Astrocyte (in vitro differentiated cells and primary cell): ENCODE measurements at regions not wholly inside any gene's neighbourhood (a gene's known extent, or its start where the extent isn't known, plus 50 kb on each side); places are given as distances from the start of the nearest gene placed in this dataset.

ENCODE experiments used
- DNase-seq: peaks from one replicate; pipeline ENCODE4 v3.0.0-alpha.2; 2010; ENCODE audit warnings: low read depth
- FAIRE-seq: peaks from 2 replicates; lab custom pipeline; 2011; peaks lifted over from hg19 to GRCh38; lab: Jason Lieb, UNC
- H2AFZ ChIP-seq: 2 replicates; pipeline ENCODE4 v1.6.0; 2012; ENCODE audit warnings: low read depth, low read length, inconsistent platforms
- H3K27ac ChIP-seq: 2 replicates; pipeline ENCODE4 v1.5.1; 2011; ENCODE audit warnings: low read depth, low read length, inconsistent platforms
- H3K27me3 ChIP-seq: 2 replicates; pipeline ENCODE4 v1.6.0; 2011; ENCODE audit warnings: low read length, inconsistent platforms; ENCODE audit not compliant: insufficient read depth
- H3K36me3 ChIP-seq: 2 replicates; pipeline ENCODE4 v1.5.1; 2011; ENCODE audit warnings: low read length, inconsistent platforms; ENCODE audit not compliant: insufficient read depth
- H3K4me1 ChIP-seq: 2 replicates; pipeline ENCODE4 v1.5.1; 2011; ENCODE audit warnings: low read length, inconsistent platforms; ENCODE audit not compliant: insufficient read depth
- H3K4me2 ChIP-seq: 2 replicates; pipeline ENCODE4 v1.6.0; 2012; ENCODE audit warnings: low read length, inconsistent platforms
- H3K4me3 ChIP-seq: 2 replicates; pipeline ENCODE4 v1.5.1; 2011; ENCODE audit warnings: low read depth, mild to moderate bottlenecking, low read length, inconsistent platforms; ENCODE audit not compliant: insufficient read depth
- H3K79me2 ChIP-seq: 2 replicates; pipeline ENCODE4 v1.6.0; 2012; ENCODE audit warnings: mild to moderate bottlenecking, low read length, inconsistent platforms; ENCODE audit not compliant: insufficient read depth
- H3K9ac ChIP-seq: 2 replicates; pipeline ENCODE4 v1.6.0; 2012; ENCODE audit warnings: mild to moderate bottlenecking, low read length, inconsistent platforms
- H3K9me3 ChIP-seq: 2 replicates; pipeline ENCODE4 v1.5.1; 2012; ENCODE audit warnings: low read depth, mild to moderate bottlenecking, low read length, inconsistent platforms; ENCODE audit not compliant: insufficient read depth
- H4K20me1 ChIP-seq: 2 replicates; pipeline ENCODE4 v1.6.0; 2012; ENCODE audit warnings: low read length, inconsistent platforms; ENCODE audit not compliant: insufficient read depth
- H3K27ac Mint-ChIP-seq: one replicate; pipeline ENCODE4 v1.8.0; 2021; ENCODE audit warnings: mild to moderate bottlenecking, mixed read lengths; ENCODE audit not compliant: unreplicated experiment
- H3K27me3 Mint-ChIP-seq: one replicate; pipeline ENCODE4 v1.8.0; 2021; ENCODE audit warnings: low read depth, mixed read lengths; ENCODE audit not compliant: unreplicated experiment
- H3K36me3 Mint-ChIP-seq: one replicate; pipeline ENCODE4 v1.8.0; 2021; ENCODE audit warnings: low read depth, mixed read lengths; ENCODE audit not compliant: unreplicated experiment
- H3K4me1 Mint-ChIP-seq: one replicate; pipeline ENCODE4 v1.8.0; 2021; ENCODE audit warnings: low read depth, mixed read lengths; ENCODE audit not compliant: unreplicated experiment
- H3K4me3 Mint-ChIP-seq: one replicate; pipeline ENCODE4 v1.8.0; 2021; ENCODE audit warnings: mild to moderate bottlenecking, moderate library complexity, mixed read lengths; ENCODE audit not compliant: unreplicated experiment
- H3K9me3 Mint-ChIP-seq: one replicate; pipeline ENCODE4 v1.8.0; 2021; ENCODE audit warnings: mild to moderate bottlenecking, mixed read lengths; ENCODE audit not compliant: unreplicated experiment
- CTCF ChIP-seq: IDR thresholded peaks from 2 replicates; pipeline ENCODE4 v1.5.1; 2011; ENCODE audit warnings: low read depth, mild to moderate bottlenecking, inconsistent platforms, low read length, moderate library complexity; ENCODE audit not compliant: insufficient read depth
- EZH2 ChIP-seq: IDR thresholded peaks from 2 replicates; pipeline ENCODE4 v1.6.1; 2012; ENCODE audit warnings: mild to moderate bottlenecking, low read length, inconsistent platforms; ENCODE audit not compliant: insufficient read depth

GRCh38 chr1:62964141-62964540 is 180.2 kb downstream of the ATG4C start:
- Mint-ChIP-seq H3K9me3 (peaks cover 2% of the 10 kb centered on the region), H3K4me1 (no peaks in the 10 kb centered on the region), H3K27ac (no peak overlapping the region), H3K36me3 (no peaks in the 10 kb centered on the region), H3K27me3 (peaks cover 5% of the 10 kb centered on the region), H3K4me3 (no peak overlapping the region)
- H4K20me1 ChIP-seq: no peaks in the 10 kb centered on the region
- no peak overlapping the region for H3K4me2 ChIP-seq
- no peak for FAIRE-seq
- no peaks in the 10 kb centered on the region for H3K27me3 ChIP-seq
- H3K27ac ChIP-seq: no peak overlapping the region
- no peak for DNase-seq
- H3K79me2 ChIP-seq: no peaks in the 10 kb centered on the region
- H2AFZ ChIP-seq: no peak overlapping the region
- no peak overlapping the region for H3K9ac ChIP-seq
- no peaks in the 10 kb centered on the region for H3K9me3 ChIP-seq
- H3K36me3 ChIP-seq: no peaks in the 10 kb centered on the region
- no peaks in the 10 kb centered on the region for H3K4me1 ChIP-seq
- no peak overlapping the region for H3K4me3 ChIP-seq
- TF ChIP-seq CTCF: no peak
- no peak for TF ChIP-seq EZH2

- H2AFZ ChIP-seq: no peak overlapping the region
- H3K27ac ChIP-seq: no peak overlapping the region
- no peaks in the 10 kb centered on the region for H4K20me1 ChIP-seq
- no peaks in the 10 kb centered on the region for H3K9me3 ChIP-seq
- no peaks in the 10 kb centered on the region for H3K79me2 ChIP-seq
- no peak for TF ChIP-seq EZH2
- TF ChIP-seq CTCF: no peak
- no peak overlapping the region for H3K4me2 ChIP-seq
- no peak for FAIRE-seq
- Mint-ChIP-seq H3K27ac (no peak overlapping the region), H3K27me3 (peaks cover 7% of the 10 kb centered on the region), H3K9me3 (peaks cover 7% of the 10 kb centered on the region), H3K4me3 (no peak overlapping the region), H3K36me3 (no peaks in the 10 kb centered on the region), H3K4me1 (no peaks in the 10 kb centered on the region)
- H3K4me1 ChIP-seq: no peaks in the 10 kb centered on the region
- no peaks in the 10 kb centered on the region for H3K27me3 ChIP-seq
- no peak overlapping the region for H3K9ac ChIP-seq
- H3K36me3 ChIP-seq: no peaks in the 10 kb centered on the region
- no peak for DNase-seq
- H3K4me3 ChIP-seq: no peak overlapping the region
Measured at GRCh38 chr1:62967031-62967430, 183.1 kb downstream of the ATG4C start.

GRCh38 chr1:62977366-62977765 is 193.4 kb downstream of the ATG4C start:
- H3K4me3 Mint-ChIP-seq: no peak overlapping the region
- H3K27ac Mint-ChIP-seq: no peak overlapping the region
- no peak for FAIRE-seq

More at GRCh38 chr1:62977366-62977765, 193.4 kb downstream of the ATG4C start:
- no peaks in the 10 kb centered on the region for H3K79me2 ChIP-seq
- no peaks in the 10 kb centered on the region for H3K9me3 ChIP-seq
- no peak overlapping the region for H3K9ac ChIP-seq
- H3K36me3 ChIP-seq: no peaks in the 10 kb centered on the region
- Mint-ChIP-seq H3K4me1 (no peaks in the 10 kb centered on the region), H3K9me3 (no peaks in the 10 kb centered on the region), H3K27me3 (peaks cover 10% of the 10 kb centered on the region), H3K36me3 (no peaks in the 10 kb centered on the region)
- TF ChIP-seq CTCF (no peak), EZH2 (no peak)
- H3K27me3 ChIP-seq: no peaks in the 10 kb centered on the region
- no peak overlapping the region for H2AFZ ChIP-seq
- H3K4me1 ChIP-seq: no peaks in the 10 kb centered on the region
- H3K4me2 ChIP-seq: no peak overlapping the region
- no peaks in the 10 kb centered on the region for H4K20me1 ChIP-seq
- no peak overlapping the region for H3K27ac ChIP-seq
- H3K4me3 ChIP-seq: no peak overlapping the region
- no peak for DNase-seq
